GM19025 (cell line): ENCODE measurements at regions not wholly inside any gene's neighbourhood (a gene's known extent, or its start where the extent isn't known, plus 50 kb on each side); places are given as distances from the start of the nearest gene placed in this dataset.

Experiments
- ATAC-seq: cut with Tn5 transposase; IDR thresholded peaks from one replicate; pipeline ENCODE4 v1.9.1; 2021; ENCODE audit warnings: mild to moderate bottlenecking, low read depth, moderate library complexity; ENCODE audit not compliant: unreplicated experiment

GRCh38 chr12:67562513-67563287 is 85.8 kb upstream of the DYRK2 start:
- no peak for ATAC-seq

DNA sequence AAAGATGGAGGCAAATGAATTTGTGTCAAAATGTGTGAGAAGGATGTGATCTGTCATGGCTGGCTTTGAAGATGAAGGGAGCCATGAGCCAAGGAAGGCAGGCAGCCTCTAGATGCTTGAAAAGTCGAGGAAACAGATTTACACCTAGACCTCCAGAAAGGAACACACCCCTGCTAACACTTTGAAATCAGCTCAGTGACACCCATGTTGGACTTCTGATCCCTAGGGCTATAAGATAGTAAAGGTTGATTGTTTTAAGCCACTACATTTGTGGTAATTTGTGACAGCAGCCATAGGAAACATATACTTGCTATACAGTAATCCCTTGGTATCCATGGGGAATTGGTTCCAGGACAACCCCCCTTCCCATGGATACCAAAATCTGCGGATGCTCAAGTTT is 80.5 kb upstream of the DYRK2 start:
- no peak for ATAC-seq

GRCh38 chr12:67572492-67572891 is 76.1 kb upstream of the DYRK2 start:
- ATAC-seq = no peak

GRCh38 chr12:67573566-67573965 is 75.0 kb upstream of the DYRK2 start:
- no peak for ATAC-seq

GRCh38 chr12:67578976-67579661 is 69.4 kb upstream of the DYRK2 start:
- ATAC-seq = no peak

DNA sequence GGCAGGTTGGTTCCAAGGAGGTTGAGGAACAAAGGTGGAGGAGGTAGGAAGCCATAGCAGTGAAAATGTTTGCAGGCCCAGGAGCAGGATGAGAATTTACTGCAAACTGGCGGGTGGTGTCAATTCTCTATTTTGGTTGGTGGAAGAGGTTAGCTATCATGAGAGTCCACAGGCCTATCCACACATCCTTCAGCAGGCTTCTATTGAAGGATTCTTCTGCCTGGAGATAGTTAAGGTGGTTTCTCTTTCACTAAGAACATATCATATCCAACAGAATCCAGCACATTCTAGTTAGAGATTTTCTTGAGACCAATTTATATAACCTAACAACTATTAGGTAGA is 68.9 kb upstream of the DYRK2 start:
- no peak for ATAC-seq

DNA sequence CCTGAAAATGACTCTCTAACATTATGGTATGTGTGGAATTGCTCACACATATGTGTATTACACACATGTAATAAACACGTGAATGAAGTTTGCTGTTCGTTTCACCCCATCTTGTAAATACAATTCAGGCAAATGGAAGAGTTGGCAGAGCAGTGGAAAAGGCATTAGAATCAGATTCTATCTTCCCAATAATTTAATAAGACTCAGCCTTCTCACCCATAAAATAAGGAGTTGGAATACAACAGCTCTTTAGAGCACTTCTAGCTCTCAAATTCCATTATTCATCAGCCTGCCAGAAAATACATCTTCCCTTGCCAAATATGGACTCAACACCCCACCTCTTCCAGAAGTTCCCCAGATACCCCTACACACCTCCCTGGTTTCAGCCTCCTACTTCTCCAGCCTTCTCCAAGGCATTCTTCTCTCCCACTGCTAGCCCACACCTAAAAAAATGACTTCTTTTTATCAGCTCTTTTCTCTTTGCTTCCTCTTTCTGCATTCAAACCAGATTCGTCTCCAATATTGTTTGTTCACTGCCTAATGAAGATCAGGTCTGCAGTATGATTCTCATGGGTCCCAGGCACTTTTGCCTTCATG is 66.2 kb upstream of the DYRK2 start:
- no peak for ATAC-seq

- no peak for ATAC-seq
Observed at GRCh38 chr12:67582844-67583243, 65.7 kb upstream of the DYRK2 start.

DNA sequence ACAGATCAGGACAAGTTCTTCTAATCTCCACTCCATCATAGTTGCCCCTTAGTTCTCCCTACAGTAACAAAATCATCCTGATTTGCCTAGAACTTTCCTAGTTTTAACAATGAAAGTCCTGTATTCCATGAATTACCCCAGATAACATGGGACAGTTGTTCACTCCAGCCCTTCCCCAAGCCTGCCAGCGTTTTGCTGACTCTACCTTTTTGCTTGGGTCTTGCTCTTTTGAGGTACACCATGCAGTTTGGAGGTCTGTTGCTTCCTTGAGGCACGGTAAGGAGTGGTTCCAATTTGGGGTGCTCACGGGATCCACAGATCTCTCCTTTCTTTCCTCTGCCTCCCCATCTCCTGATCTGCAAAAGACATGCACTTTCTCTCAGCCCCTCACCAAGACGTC is 61.6 kb upstream of the DYRK2 start:
- ATAC-seq = no peak

DNA sequence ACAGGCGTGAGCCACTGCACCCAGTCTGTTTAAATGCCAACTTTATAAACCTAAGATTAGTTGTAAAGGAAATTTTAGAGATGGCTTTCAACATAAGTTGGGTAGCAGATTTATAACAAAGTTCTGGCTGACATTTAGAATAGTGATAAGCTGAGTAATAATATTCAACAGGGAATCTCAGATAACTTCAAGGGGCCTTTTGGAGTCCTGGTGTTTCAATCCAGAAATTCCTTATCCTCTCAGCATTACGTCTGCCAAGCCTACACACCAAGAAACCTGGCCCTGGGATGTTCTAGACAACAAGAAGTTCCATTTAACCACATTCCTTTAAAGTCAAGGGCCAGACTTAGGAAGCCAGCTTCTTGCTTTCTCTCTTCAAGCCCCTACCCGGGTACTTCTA is 59.5 kb upstream of the DYRK2 start:
- ATAC-seq = no peak

DNA sequence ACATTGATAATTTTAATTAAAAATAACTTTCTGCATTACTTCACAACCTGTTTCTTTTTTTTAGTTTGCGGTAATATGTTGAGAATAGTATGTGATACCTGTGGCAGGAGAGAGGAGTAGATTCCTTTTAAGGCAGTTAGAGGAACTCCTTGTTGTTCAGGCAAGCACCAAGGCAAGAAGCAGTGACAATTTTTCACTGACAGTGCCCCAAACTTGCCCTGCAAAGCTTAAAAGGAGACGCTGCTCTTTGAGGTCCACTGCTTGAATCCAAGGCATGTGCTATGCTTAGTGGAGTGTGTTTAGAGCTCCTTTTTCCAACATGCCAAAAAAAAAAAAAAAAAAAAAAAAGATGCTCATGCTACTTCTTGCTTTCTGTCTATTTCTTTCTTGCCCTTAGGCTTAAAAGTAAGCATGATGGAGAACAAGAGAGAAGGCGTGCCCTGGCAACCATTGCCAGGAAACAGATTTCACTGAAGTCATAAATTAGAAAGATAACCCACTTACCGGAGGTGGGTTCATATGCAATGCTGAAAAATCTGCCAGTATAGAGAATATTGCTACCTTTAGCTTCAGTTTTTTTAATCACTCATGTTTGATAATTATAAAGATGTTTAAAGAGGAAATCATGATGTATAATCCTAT is 58.3 kb upstream of the DYRK2 start:
- no peak for ATAC-seq

GRCh38 chr12:67592228-67593011 is 56.1 kb upstream of the DYRK2 start:
- peak; percentile 87 for ATAC-seq

DNA sequence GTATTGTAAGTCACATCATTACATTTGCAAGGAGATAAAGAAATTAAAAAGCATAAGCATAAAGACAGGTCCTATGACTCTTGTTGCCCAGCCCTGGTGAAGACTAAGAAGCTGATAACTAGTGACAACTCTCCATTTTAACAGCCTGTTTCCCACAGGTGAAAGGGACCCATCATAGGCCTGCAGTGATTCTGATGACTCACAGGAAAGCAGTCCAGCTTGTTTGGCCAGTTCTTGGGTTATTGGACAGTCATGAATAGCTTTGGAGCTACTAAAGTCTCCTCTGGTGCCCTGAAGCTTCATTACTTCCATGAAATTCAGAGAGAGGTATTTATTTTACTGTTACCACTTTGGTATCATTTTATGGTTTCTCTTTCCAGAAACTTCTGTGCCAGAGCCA is 55.5 kb upstream of the DYRK2 start:
- peak; percentile 13 for ATAC-seq

DNA sequence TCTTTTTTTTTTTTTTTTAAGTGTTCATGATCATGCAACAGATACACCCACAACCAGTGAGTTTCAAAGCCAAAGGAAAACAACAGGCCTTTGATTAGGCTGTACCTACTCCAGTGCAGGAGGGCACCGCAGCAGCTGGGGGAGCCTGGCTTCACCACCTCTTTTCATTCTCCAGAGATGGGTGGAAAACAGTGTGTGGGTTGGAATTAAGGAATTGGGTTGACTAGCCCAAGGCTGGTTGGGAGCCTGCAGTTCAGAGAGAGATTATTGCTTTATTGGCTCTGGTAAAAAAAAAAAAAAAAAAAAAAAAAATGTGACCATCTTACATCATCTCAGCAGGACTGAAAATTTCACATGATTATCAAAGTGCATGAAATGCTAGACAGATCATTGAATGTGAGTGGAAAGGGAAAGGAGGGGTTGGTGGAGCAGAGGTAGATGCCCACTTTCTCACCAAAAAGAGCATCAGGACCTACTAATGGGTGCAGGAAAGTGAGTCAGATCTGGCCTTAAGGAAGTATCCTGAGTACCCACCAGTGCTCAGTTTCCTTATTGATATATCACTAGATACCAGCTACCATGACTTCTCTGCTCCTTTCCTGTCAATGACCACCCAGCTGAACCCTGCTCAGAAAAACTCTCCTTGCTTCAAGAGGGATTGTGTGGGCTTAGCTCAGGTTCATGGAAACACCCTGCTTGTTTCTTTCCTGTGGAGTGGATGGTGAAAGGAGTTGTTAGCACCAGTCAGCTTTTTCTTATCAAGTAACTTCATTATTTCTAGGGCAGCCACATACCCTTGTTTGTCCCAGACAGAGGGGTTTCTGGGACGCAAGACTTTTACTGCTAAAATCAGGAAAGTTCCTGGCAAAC is 54.8 kb upstream of the DYRK2 start:
- no peak for ATAC-seq

DNA sequence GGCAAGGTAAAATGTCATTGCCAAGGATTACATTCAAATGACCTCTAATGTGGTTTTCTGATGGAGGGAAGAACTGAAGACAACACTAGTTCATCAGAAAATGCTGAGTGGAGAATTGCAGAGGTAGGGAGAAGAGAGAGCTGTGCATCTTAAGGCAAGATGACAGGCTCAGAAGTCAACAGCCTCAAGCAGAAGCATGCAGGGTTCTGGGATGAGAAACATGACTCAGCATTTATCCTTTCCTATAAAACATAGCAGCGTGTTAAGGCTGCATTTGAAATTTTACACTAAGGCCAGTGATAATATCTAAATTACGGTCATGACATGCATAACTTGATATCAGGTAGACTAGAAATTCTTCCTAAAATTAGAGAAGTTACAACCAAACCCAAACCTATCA is 53.7 kb upstream of the DYRK2 start:
- no peak for ATAC-seq

DNA sequence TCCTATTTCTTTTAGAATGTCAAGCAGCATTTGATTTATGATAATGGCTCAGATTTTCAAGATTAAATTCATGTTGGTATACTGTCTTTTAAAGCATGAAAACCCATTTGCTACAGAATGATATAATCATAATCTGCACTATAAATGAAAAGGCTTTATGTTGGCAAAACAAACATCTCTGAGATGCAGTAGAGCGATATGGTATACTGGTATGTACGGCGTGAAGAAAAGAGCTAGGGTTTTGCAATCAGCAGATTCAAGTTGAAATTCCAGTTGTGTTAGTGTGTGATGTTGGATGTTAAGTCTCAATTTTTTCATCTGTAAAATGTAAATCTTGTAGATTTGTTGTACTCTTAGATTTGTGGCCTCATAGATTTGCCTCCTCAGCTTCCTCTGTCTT is 53.2 kb upstream of the DYRK2 start:
- ATAC-seq = no peak

- ATAC-seq = no peak
Observed at GRCh38 chr12:67598598-67598997, 49.9 kb upstream of the DYRK2 start.
